ENCODE measurements at regions not wholly inside any gene's neighbourhood (a gene's known extent, or its start where the extent isn't known, plus 50 kb on each side); places are given as distances from the start of the nearest gene placed in this dataset.

GRCh38 chr5:175590471-175590881, 67.4 kb upstream of the HRH2 start:
- Histone ChIP-seq H3K9me3 (replicated peaks; ENCODE audit: control insufficient read depth, insufficient read depth, low read length) (no peaks in the 10 kb centered on the region), H3K79me2 (ENCODE audit: control insufficient read depth, insufficient read depth, low read length) (no peaks in the 10 kb centered on the region), H4K20me1 (ENCODE audit: control insufficient read depth, insufficient read depth) (no peaks in the 10 kb centered on the region), H3K4me2 (ENCODE audit: control insufficient read depth, insufficient read depth) (no peak overlapping the region), H3K4me3 (no peak overlapping the region), H3K27ac (ENCODE audit: control insufficient read depth, insufficient read depth) (no peak overlapping the region), H2AFZ (ENCODE audit: control insufficient read depth, low read depth, low read length) (no peak overlapping the region), H3K36me3 (ENCODE audit: control insufficient read depth in 2 of 2, insufficient read depth in 2 of 2, low read length in 1 of 2) (no peaks in the 10 kb centered on the region), H3K27me3 (replicated peaks in 1 of 2; ENCODE audit: control insufficient read depth in 2 of 2, insufficient read depth in 2 of 2, low read length in 1 of 2) (no peaks in the 10 kb centered on the region; a peak in 1 of 4 replicates), H3K9ac (ENCODE audit: control insufficient read depth, insufficient read depth, low read length) (no peak overlapping the region), H3K4me1 (ENCODE audit: control insufficient read depth, insufficient read depth, low read length) (no peaks in the 10 kb centered on the region)
- RAD21 ChIA-PET (ENCODE audit: unreplicated experiment) = no interaction called here
- no TSS peak for BruUV-seq (replicated peaks)
- SMC1A ChIA-PET (ENCODE audit: uncharacterized antibody, unreplicated experiment) = interaction anchor here (0.6 kb wide), 1 partner anchor 23 kb away, joined by 3 read pairs; no protein-coding TSS in a partner anchor
- FAIRE-seq (no peak), DNase-seq (ENCODE audit: low read depth, low spot score) (no peak), ATAC-seq (no peak)
- CTCF ChIA-PET = no interaction called here
- no peak for TF ChIP-seq KLF5 (IDR thresholded peaks at IDR 0.05; ENCODE audit: partially characterized antibody)
- no peak for TF ChIP-seq STAT3 (IDR thresholded peaks at IDR 0.05; ENCODE audit: low read depth, low read length)
- no peak for TF ChIP-seq ATF3 (IDR thresholded peaks at IDR 0.05; ENCODE audit: borderline replicate concordance, extremely low read depth, low read depth, low read length)
- TF ChIP-seq ZNF274 (IDR thresholded peaks at IDR 0.05; ENCODE audit: insufficient read depth, insufficient read length) = no peak
- TF ChIP-seq HDAC6 (IDR thresholded peaks at IDR 0.05; ENCODE audit: unreplicated experiment) = no peak
- no peak for TF ChIP-seq ELK1 (IDR thresholded peaks at IDR 0.05; ENCODE audit: low read depth, low read length)
- POLR2A ChIA-PET = no interaction called here
- 11% methylated on average over 3 of the region's 3 CpGs for WGBS (ENCODE audit: insufficient coverage, insufficient replicate concordance, low lambda C conversion rate, missing lambda C conversion rate)
- in situ Hi-C loops (cut with MboI) (no loop called here), intact Hi-C loops (cut with micrococcal nuclease; ENCODE audit: unreplicated experiment) (no loop called here)

GRCh38 chr5:175591293-175591692, 66.6 kb upstream of the HRH2 start:
- Histone ChIP-seq H3K9ac (ENCODE audit: control insufficient read depth, insufficient read depth, low read length) (no peak overlapping the region), H3K4me1 (ENCODE audit: control insufficient read depth, insufficient read depth, low read length) (no peaks in the 10 kb centered on the region), H3K27ac (ENCODE audit: control insufficient read depth, insufficient read depth) (no peak overlapping the region), H3K27me3 (replicated peaks in 1 of 2; ENCODE audit: control insufficient read depth in 2 of 2, insufficient read depth in 2 of 2, low read length in 1 of 2) (no peaks in the 10 kb centered on the region; a peak in 1 of 4 replicates), H2AFZ (ENCODE audit: control insufficient read depth, low read depth, low read length) (no peak overlapping the region), H3K36me3 (ENCODE audit: control insufficient read depth in 2 of 2, insufficient read depth in 2 of 2, low read length in 1 of 2) (no peaks in the 10 kb centered on the region), H4K20me1 (ENCODE audit: control insufficient read depth, insufficient read depth) (no peaks in the 10 kb centered on the region), H3K9me3 (replicated peaks; ENCODE audit: control insufficient read depth, insufficient read depth, low read length) (no peaks in the 10 kb centered on the region), H3K4me2 (ENCODE audit: control insufficient read depth, insufficient read depth) (no peak overlapping the region), H3K4me3 (no peak overlapping the region), H3K79me2 (ENCODE audit: control insufficient read depth, insufficient read depth, low read length) (no peaks in the 10 kb centered on the region)
- no TSS peak for BruUV-seq (replicated peaks)
- intact Hi-C loops (cut with micrococcal nuclease; ENCODE audit: unreplicated experiment) (no loop called here), in situ Hi-C loops (cut with MboI) (no loop called here)
- RAD21 ChIA-PET (ENCODE audit: unreplicated experiment) = no interaction called here
- CTCF ChIA-PET = no interaction called here
- DNase-seq (ENCODE audit: low read depth, low spot score) (no peak), FAIRE-seq (no peak), ATAC-seq (no peak)
- WGBS (ENCODE audit: insufficient coverage, insufficient replicate concordance, low lambda C conversion rate, missing lambda C conversion rate) = 26% methylated on average over 4 of the region's 4 CpGs
- POLR2A ChIA-PET = no interaction called here
- SMC1A ChIA-PET (ENCODE audit: uncharacterized antibody, unreplicated experiment) = no interaction called here
- TF ChIP-seq CEBPZ (IDR thresholded peaks at IDR 0.05; ENCODE audit: low read depth, low read length) (no peak), SMAD5 (IDR thresholded peaks at IDR 0.05; ENCODE audit: low read depth) (no peak), STAT3 (IDR thresholded peaks at IDR 0.05; ENCODE audit: low read depth, low read length) (no peak), MEF2B (IDR thresholded peaks at IDR 0.05; ENCODE audit: partially characterized antibody, poor library complexity, severe bottlenecking) (no peak), USF2 (IDR thresholded peaks at IDR 0.05; ENCODE audit: borderline replicate concordance, low read depth, low read length) (no peak), RBBP5 (conservative IDR thresholded peaks at IDR 0.05) (no peak), CREB1 (IDR thresholded peaks at IDR 0.05; ENCODE audit: low read depth) (no peak), RAD51 (IDR thresholded peaks at IDR 0.05) (no peak), RCOR1 (conservative IDR thresholded peaks at IDR 0.05; ENCODE audit: low read depth, low read length) (no peak)
